WERI-Rb-1 (cell line): ENCODE measurements at regions not wholly inside any gene's neighbourhood (a gene's known extent, or its start where the extent isn't known, plus 50 kb on each side); places are given as distances from the start of the nearest gene placed in this dataset.

ENCODE experiments used
- DNase-seq: peaks from one replicate; pipeline ENCODE4 v3.0.0-alpha.2; 2020
- H3K27ac ChIP-seq: fragments of 250-450 bp; sonication (Bioruptor Pico); 2 replicates; pipeline ENCODE4 v1.5.1; 2020; ENCODE audit warnings: mild to moderate bottlenecking, moderate library complexity
- H3K27me3 ChIP-seq: fragments of 250-450 bp; sonication (Bioruptor Pico); 2 replicates; pipeline ENCODE4 v1.5.1; 2021; ENCODE audit warnings: mild to moderate bottlenecking, low read depth, moderate library complexity; ENCODE audit not compliant: insufficient read depth, severe bottlenecking
- H3K36me3 ChIP-seq: fragments of 250-450 bp; sonication (Bioruptor Pico); 2 replicates; pipeline ENCODE4 v1.5.1; 2020; ENCODE audit warnings: mild to moderate bottlenecking, moderate library complexity
- H3K4me3 ChIP-seq: 2 replicates; pipeline ENCODE4 v1.5.1; 2011; ENCODE audit warnings: low read depth, mild to moderate bottlenecking, control low read depth, low read length
- H3K9me3 ChIP-seq: fragments of 250-450 bp; sonication (Bioruptor Pico); 2 replicates; pipeline ENCODE4 v1.5.1; 2021; ENCODE audit warnings: mild to moderate bottlenecking, moderate library complexity; ENCODE audit not compliant: severe bottlenecking
- TF ChIP-seq, protein P1 (sequence below): IDR thresholded peaks from 2 replicates; pipeline ENCODE4 v1.5.1; 2011; ENCODE audit warnings: low read depth, mild to moderate bottlenecking, control low read depth, inconsistent platforms, low read length

DNA sequence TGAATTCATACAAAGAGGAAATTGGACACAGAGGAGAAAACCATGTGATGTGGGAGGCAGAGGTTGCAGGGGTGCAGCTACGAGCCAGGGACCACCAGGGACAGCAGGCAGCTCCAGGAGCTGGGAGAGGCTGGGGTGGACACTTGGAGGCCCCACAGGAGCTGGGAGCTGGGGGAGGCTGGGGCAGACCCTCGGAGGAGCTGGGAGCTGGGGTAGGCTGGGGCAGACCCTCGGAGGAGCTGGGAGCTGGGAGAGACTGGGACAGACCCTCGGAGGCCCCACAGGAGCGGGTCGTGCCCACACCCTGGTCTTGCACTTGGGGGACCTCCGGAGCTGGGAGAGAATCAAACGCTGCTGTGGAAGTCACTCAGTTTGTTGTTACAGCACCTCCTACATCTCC lies 141.7 kb downstream of the SOX1 start:
- Histone ChIP-seq H3K9me3 (peaks cover 7% of the 10 kb centered on the region), H3K27me3 (peaks cover 94% of the 10 kb centered on the region)
- TF ChIP-seq, protein P1, sequence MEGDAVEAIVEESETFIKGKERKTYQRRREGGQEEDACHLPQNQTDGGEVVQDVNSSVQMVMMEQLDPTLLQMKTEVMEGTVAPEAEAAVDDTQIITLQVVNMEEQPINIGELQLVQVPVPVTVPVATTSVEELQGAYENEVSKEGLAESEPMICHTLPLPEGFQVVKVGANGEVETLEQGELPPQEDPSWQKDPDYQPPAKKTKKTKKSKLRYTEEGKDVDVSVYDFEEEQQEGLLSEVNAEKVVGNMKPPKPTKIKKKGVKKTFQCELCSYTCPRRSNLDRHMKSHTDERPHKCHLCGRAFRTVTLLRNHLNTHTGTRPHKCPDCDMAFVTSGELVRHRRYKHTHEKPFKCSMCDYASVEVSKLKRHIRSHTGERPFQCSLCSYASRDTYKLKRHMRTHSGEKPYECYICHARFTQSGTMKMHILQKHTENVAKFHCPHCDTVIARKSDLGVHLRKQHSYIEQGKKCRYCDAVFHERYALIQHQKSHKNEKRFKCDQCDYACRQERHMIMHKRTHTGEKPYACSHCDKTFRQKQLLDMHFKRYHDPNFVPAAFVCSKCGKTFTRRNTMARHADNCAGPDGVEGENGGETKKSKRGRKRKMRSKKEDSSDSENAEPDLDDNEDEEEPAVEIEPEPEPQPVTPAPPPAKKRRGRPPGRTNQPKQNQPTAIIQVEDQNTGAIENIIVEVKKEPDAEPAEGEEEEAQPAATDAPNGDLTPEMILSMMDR = no peak

DNA sequence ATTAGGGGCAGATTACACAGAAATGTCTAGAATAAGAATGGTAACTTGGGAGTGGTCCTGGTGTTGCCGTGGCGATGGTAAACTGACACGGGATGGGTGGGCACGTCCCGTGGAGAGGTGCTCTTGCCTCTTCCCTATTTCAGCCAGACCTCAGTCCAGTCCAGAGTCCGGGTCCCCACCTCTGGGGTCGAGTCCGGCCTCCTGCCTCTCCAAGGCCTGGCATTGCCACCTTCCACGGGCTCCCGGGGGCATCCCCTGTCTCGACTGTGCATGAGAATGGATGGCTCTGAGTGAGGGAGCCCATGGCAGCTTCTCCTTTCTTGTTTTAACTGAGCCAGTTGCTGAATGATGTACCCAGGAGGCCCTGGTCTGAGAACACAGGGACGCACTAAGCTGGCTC lies 142.3 kb downstream of the SOX1 start:
- H3K4me3 ChIP-seq = no peak overlapping the region
- DNase-seq = no peak
- peaks cover 94% of the 10 kb centered on the region for H3K27me3 ChIP-seq
- H3K36me3 ChIP-seq = no peaks in the 10 kb centered on the region
- TF ChIP-seq, protein P1 = no peak
- peaks cover 4% of the 10 kb centered on the region for H3K9me3 ChIP-seq
- no peak overlapping the region for H3K27ac ChIP-seq

More for the DNA sequence above, 141.7 kb downstream of the SOX1 start:
- H3K4me3 ChIP-seq = no peak overlapping the region
- DNase-seq = no peak
- no peak overlapping the region for H3K27ac ChIP-seq
- H3K36me3 ChIP-seq = no peaks in the 10 kb centered on the region

DNA sequence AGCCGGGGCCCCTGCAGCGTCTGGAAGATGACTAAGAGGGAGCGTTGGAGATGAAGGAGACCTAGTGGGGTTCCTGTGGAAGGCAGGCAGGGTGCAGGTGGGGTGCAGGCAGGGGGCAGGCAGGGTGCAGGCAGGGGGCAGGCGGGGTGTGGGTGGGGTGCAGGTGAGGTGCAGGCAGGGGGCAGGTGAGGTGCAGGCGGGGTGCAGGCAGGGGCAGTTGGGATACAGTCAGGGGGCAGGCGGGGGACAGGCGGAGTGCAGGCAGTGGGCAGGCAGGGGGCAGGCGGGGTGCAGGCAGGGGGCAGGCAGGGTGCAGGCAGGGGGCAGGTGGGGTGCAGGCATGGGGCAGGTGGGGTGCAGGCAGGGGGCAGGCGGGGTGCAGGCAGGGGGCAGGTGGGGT lies 142.8 kb downstream of the SOX1 start:
- H3K36me3 ChIP-seq = no peaks in the 10 kb centered on the region
- TF ChIP-seq, protein P1 = no peak
- no peak for DNase-seq
- peaks cover 90% of the 10 kb centered on the region for H3K27me3 ChIP-seq
- H3K4me3 ChIP-seq = no peak overlapping the region
- peaks cover 4% of the 10 kb centered on the region for H3K9me3 ChIP-seq
- no peak overlapping the region for H3K27ac ChIP-seq

DNA sequence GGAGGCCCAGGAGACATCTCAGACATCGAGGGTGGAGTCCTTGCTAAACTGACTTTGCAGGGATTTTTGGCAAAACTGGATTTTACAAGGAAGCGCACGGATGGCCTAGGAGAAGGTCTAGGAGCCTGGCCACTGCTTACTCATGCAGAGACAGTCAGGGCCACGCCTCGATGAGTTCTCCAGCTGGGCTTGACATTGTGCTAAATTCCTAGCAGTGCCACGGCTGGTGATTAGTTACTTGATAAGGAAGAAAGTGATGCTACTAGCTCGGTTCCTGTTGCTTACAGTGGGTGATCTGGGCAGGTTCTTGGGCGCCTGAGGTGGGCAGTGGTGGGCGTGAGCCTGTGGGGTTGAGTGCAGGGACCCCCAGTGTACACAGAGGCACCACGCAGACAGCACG lies 143.4 kb downstream of the SOX1 start:
- TF ChIP-seq, protein P1 = no peak
- H3K4me3 ChIP-seq = no peak overlapping the region
- H3K9me3 ChIP-seq = peaks cover 4% of the 10 kb centered on the region
- peaks cover 85% of the 10 kb centered on the region for H3K27me3 ChIP-seq
- DNase-seq = no peak
- no peaks in the 10 kb centered on the region for H3K36me3 ChIP-seq
- H3K27ac ChIP-seq = no peak overlapping the region

DNA sequence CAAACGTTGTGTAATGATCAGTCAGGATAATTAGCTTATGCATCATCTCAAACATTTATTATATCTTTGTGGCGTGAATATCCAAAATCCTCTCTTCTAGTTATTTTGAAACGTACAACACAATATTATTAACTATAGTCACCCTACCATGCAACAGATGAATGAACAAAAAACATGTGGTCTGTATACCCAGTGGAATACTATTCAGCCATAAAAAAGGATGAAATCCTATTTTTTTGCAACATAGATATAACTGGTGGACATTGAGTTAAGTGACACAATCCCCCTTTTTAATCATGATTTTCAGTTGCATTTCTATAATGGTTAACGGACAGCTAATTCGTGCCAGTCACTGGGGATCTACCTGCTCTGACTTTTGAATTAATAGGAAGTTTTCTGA lies 145.6 kb downstream of the SOX1 start:
- Histone ChIP-seq H3K27ac (no peak overlapping the region), H3K27me3 (peaks cover 85% of the 10 kb centered on the region), H3K36me3 (no peaks in the 10 kb centered on the region), H3K4me3 (no peak overlapping the region), H3K9me3 (peaks cover 4% of the 10 kb centered on the region)
- TF ChIP-seq, protein P1 = no peak
- no peak for DNase-seq

DNA sequence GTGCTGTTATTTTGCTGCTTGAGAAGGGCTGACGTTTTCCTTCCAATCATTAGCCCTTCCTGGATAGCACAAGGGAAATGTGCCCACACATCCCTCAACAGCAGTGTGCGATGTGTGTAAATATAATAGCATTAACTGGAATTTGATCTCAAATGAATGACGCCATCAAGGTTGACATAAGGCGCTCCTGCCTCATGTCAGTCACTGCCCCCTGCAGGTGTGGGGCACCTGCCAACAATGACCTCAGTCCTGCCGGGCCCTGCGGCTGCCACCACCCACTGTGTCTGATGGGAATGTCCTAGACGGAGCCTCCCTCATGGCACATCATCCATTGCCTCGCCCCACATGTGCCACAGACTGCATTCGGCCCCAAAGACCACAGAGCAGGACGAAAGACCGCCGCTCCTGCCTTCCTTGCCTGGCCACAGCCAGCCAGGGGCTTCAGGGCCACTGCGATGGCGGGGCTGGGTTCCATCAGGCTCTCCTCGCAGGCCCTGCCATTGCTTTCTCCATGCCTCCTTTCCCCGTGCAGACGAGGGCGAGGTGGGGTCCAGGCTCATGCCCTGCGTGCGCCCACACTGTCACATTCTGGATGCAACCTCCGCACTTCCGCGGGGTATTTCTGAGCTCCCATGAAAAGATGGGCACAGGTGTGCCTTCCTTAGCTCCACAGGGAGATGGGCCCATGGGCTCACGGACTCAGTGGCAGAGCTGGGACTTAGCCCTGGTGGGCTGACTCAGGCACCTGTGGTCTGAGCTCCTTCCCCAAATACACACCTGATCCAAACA lies 146.7 kb downstream of the SOX1 start:
- Histone ChIP-seq H3K27me3 (peaks cover 84% of the 10 kb centered on the region), H3K36me3 (no peaks in the 10 kb centered on the region), H3K27ac (no peak overlapping the region), H3K4me3 (no peak overlapping the region), H3K9me3 (peaks cover 4% of the 10 kb centered on the region)
- TF ChIP-seq, protein P1 = no peak
- DNase-seq = no peak
